ENCODE measurements at regions not wholly inside any gene's neighbourhood (a gene's known extent, or its start where the extent isn't known, plus 50 kb on each side); places are given as distances from the start of the nearest gene placed in this dataset.

DNA sequence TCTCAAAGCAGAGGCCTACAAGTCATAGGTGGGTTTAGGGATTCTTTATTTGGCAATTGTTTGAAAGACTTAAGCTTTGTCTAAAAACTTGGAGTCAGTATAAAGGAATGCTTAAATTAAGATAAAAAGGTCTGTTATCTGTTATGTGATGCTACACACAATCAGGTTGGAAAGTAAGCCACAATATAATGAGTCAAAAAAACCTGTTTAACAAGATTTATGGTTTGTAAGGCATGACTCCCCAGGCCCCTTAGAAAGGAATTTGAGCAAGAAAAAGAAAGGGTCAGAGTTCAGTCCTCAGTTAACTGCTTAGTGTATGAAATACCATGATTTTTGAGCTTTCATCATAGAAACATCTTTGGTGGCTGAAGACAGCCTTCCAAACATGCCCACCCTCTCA, 66.8 kb upstream of the HMGN3 start:
- DNase-seq: no peak

DNA sequence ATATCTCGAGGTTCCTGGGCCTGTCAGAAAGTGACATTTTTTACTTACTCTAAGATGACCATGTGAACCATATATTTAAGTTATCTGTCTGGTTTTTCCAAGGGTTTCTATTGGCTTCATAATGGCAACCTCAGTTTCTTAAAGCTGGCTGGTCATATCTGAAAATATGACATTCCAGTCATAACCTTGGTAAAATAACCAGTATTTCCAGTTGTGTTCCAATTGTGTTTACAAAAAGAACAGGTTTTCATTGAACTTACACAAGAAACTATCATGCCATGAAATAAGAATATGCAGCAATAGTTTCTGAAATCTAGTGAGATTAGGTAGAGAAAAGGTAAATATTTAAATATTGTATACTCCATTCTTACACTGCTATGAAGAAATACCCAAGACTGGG, 61.7 kb upstream of the HMGN3 start:
- no peak for DNase-seq

Data from DMS79 treated with DMSO at 0.1 percent for 48 hours (cell line).